Panc1 (cell line): ENCODE measurements at regions not wholly inside any gene's neighbourhood (a gene's known extent, or its start where the extent isn't known, plus 50 kb on each side); places are given as distances from the start of the nearest gene placed in this dataset.
"Not testable (repeated sequence)": the region's sequence is repeated elsewhere in the genome, so short reads cannot be mapped to it uniquely, and the experiment has no call there.

ENCODE experiments used
- ATAC-seq: fragments of 200-7000 bp; cut with Tn5 transposase; 2 replicates; pipeline ENCODE4 v1.9.1; 2020; ENCODE audit warnings: mild to moderate bottlenecking, moderate library complexity
- BruUV-seq: library from RNA; stranded (reverse); fragments of 400-500 nt; replicated peaks from 2 replicates; lab custom pipeline; 2021; lab: Mats Ljungman, UMichigan
- CTCF ChIA-PET: fragments of 300-600 bp; sonication (Branson Sonifier 250); formaldehyde crosslinking; loops from one replicate; lab custom pipeline; 2022; ENCODE audit warnings: antibody characterized with exemption; lab: Charles Lee
- POLR2A ChIA-PET: fragments of 300-600 bp; sonication (Branson Sonifier 250); formaldehyde crosslinking; loops from one replicate; lab custom pipeline; 2022; ENCODE audit warnings: antibody characterized with exemption; lab: Charles Lee
- DNase-seq: peaks from one replicate; pipeline ENCODE4 v3.0.0-alpha.2; 2010; ENCODE audit warnings: low read depth, low spot score
- H3K27ac ChIP-seq: 2 replicates; pipeline ENCODE4 v1.5.1; 2011; ENCODE audit warnings: mild to moderate bottlenecking, low read length, inconsistent platforms
- H3K27me3 ChIP-seq: fragments of 200-500 bp; sonication (Bioruptor generic); 2 replicates; pipeline ENCODE4 v1.6.0; 2014; ENCODE audit warnings: low read length, inconsistent platforms; ENCODE audit not compliant: control insufficient read depth, insufficient read depth
- H3K36me3 ChIP-seq: fragments of 200-500 bp; sonication (Bioruptor generic); 2 replicates; pipeline ENCODE4 v1.5.1; 2014; ENCODE audit warnings: inconsistent platforms, mild to moderate bottlenecking, low read length, moderate library complexity; ENCODE audit not compliant: control insufficient read depth, insufficient read depth
- H3K4me1 ChIP-seq: 2 replicates; pipeline ENCODE4 v1.5.1; 2011; ENCODE audit warnings: inconsistent platforms, mild to moderate bottlenecking, low read length, moderate library complexity; ENCODE audit not compliant: control insufficient read depth, insufficient read depth
- H3K4me3 ChIP-seq, 2 experiments: 2 replicates each; pipeline ENCODE4 v1.5.1; 2011 to 2012; ENCODE audit warnings: low read depth in 2 of 2, low read length in 2 of 2, mild to moderate bottlenecking in 2 of 2, inconsistent platforms in 1 of 2, moderate library complexity in 1 of 2
- H3K9me3 ChIP-seq: fragments of 200-500 bp; sonication (Bioruptor generic); 2 replicates; pipeline ENCODE4 v1.5.1; 2014; ENCODE audit warnings: low read depth, mild to moderate bottlenecking, inconsistent platforms, low read length, moderate library complexity; ENCODE audit not compliant: control insufficient read depth, insufficient read depth
- in situ Hi-C: cut with HindIII; loops from 2 replicates; pipeline ENCODE4 v1.10.0; 2016; ENCODE audit warnings: low sequenced_read_pairs, low pct_unique_long_range_greater_than_20kb
- intact Hi-C: fragments of 100-400 bp; cut with micrococcal nuclease; formaldehyde crosslinking; loops from one replicate; pipeline ENCODE4 v1.10.0; 2022; ENCODE audit not compliant: unreplicated experiment

GRCh38 chr1:83213648-83214047 is 785.3 kb downstream of the TTLL7 start:
- DNase-seq, in situ Hi-C loops, intact Hi-C loops, H3K4me3 ChIP-seq, H3K27me3 ChIP-seq, H3K9me3 ChIP-seq, ATAC-seq, CTCF ChIA-PET, H3K27ac ChIP-seq, BruUV-seq, H3K4me1 ChIP-seq, H3K36me3 ChIP-seq, POLR2A ChIA-PET: not testable (repeated sequence)

GRCh38 chr1:83212033-83212432 is 786.9 kb downstream of the TTLL7 start:
- H3K9me3 ChIP-seq, in situ Hi-C loops, DNase-seq, H3K36me3 ChIP-seq, H3K4me3 ChIP-seq, H3K27ac ChIP-seq, intact Hi-C loops, H3K4me1 ChIP-seq, POLR2A ChIA-PET, ATAC-seq, CTCF ChIA-PET, H3K27me3 ChIP-seq, BruUV-seq: not testable (repeated sequence)

- H3K4me1 ChIP-seq, ATAC-seq, intact Hi-C loops, in situ Hi-C loops, H3K9me3 ChIP-seq, H3K27ac ChIP-seq, POLR2A ChIA-PET, DNase-seq, H3K36me3 ChIP-seq, CTCF ChIA-PET, H3K4me3 ChIP-seq, BruUV-seq, H3K27me3 ChIP-seq: not testable (repeated sequence)
Observed at GRCh38 chr1:83208540-83208939, 790.4 kb downstream of the TTLL7 start.

- in situ Hi-C loops, DNase-seq, intact Hi-C loops, H3K27me3 ChIP-seq, H3K27ac ChIP-seq, CTCF ChIA-PET, H3K4me3 ChIP-seq, POLR2A ChIA-PET, H3K36me3 ChIP-seq, ATAC-seq, BruUV-seq, H3K9me3 ChIP-seq, H3K4me1 ChIP-seq: not testable (repeated sequence)
Observed at GRCh38 chr1:83194610-83195009, 804.3 kb downstream of the TTLL7 start.

GRCh38 chr1:83182033-83182728 is 816.8 kb downstream of the TTLL7 start:
- H3K9me3 ChIP-seq, H3K4me3 ChIP-seq, in situ Hi-C loops, intact Hi-C loops, DNase-seq, CTCF ChIA-PET, BruUV-seq, ATAC-seq, H3K27ac ChIP-seq, H3K36me3 ChIP-seq, H3K27me3 ChIP-seq, POLR2A ChIA-PET, H3K4me1 ChIP-seq: not testable (repeated sequence)

- ATAC-seq, H3K36me3 ChIP-seq, BruUV-seq, intact Hi-C loops, POLR2A ChIA-PET, H3K4me3 ChIP-seq, CTCF ChIA-PET, H3K4me1 ChIP-seq, H3K27ac ChIP-seq, DNase-seq, H3K9me3 ChIP-seq, H3K27me3 ChIP-seq, in situ Hi-C loops: not testable (repeated sequence)
Observed at GRCh38 chr1:83180621-83181020, 818.3 kb downstream of the TTLL7 start.

GRCh38 chr1:83167634-83168033 is 831.3 kb downstream of the TTLL7 start:
- ATAC-seq, POLR2A ChIA-PET, DNase-seq, CTCF ChIA-PET, H3K36me3 ChIP-seq, H3K27me3 ChIP-seq, in situ Hi-C loops, H3K4me3 ChIP-seq, H3K4me1 ChIP-seq, intact Hi-C loops, BruUV-seq, H3K27ac ChIP-seq, H3K9me3 ChIP-seq: not testable (repeated sequence)
